GM18505 (cell line): ENCODE measurements at regions not wholly inside any gene's neighbourhood (a gene's known extent, or its start where the extent isn't known, plus 50 kb on each side); places are given as distances from the start of the nearest gene placed in this dataset.
"Not testable (repeated sequence)": the region's sequence is repeated elsewhere in the genome, so short reads cannot be mapped to it uniquely, and the experiment has no call there.

ENCODE experiments used
- ATAC-seq: cut with Tn5 transposase; IDR thresholded peaks from one replicate; pipeline ENCODE4 v1.9.1; 2021; ENCODE audit not compliant: unreplicated experiment
- POLR2A ChIP-seq: IDR thresholded peaks from 4 replicates; pipeline ENCODE4 v1.6.1; 2011; ENCODE audit warnings: borderline replicate concordance; ENCODE audit not compliant: insufficient read depth, insufficient read length; ENCODE audit errors: extremely low read depth

GRCh38 chrX:4560192-4560591 is 846.7 kb upstream of the PRKX start:
- TF ChIP-seq POLR2A = no peak

GRCh38 chrX:4550018-4550417 is 836.6 kb upstream of the PRKX start:
- no peak for TF ChIP-seq POLR2A
- no peak for ATAC-seq

More at GRCh38 chrX:4560192-4560591, 846.7 kb upstream of the PRKX start:
- no peak for ATAC-seq

- TF ChIP-seq POLR2A = no peak
- ATAC-seq = peak; percentile 75
These were observed 833.9 kb upstream of the PRKX start for GRCh38 chrX:4547213-4547836.

- not testable (repeated sequence) for ATAC-seq
These were observed 832.7 kb upstream of the PRKX start for GRCh38 chrX:4546178-4546577.

DNA sequence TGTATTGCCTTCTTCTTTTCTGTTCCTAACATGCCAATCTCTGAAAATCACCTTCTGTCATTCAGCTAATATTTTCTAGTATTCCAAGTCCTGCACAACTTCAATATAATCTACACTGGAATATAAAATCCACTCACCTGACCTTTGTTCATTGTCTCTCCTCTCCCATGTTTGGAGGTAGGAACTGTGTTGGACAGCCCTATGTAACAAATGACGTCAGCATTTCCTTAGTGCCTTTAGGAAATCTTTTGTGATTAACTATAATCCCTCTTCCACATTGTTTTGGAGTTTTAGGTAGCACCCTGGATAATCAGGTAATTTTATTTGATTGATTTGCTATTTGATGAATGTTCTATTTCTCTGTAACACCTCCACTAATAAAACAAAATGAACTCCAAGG is 814.8 kb upstream of the PRKX start:
- no peak for TF ChIP-seq POLR2A
- ATAC-seq = no peak

GRCh38 chrX:4485912-4486311 is 772.5 kb upstream of the PRKX start:
- no peak for TF ChIP-seq POLR2A
- no peak for ATAC-seq

DNA sequence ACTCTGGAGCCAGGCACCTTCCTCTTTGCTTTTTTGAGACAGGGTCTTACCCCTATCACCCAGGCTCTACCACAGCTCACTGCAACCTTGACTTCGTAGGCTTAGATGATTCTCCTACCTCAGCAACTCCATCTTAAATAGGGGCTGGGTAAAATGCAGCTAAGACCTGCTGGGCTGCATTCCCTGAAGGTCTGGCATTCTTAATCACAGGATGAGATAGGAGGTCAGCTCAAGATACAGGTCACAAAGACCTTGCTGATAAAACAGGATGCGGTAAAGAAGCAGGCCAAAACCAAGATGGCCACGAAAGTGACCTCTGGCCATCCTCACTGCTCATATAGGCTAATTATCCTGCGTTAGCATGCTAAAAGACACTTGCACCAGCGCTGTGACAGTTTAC is 770.8 kb upstream of the PRKX start:
- no peak for ATAC-seq
- TF ChIP-seq POLR2A = no peak

- ATAC-seq = no peak
- no peak for TF ChIP-seq POLR2A
These were observed 738.1 kb upstream of the PRKX start for GRCh38 chrX:4451591-4451990.

DNA sequence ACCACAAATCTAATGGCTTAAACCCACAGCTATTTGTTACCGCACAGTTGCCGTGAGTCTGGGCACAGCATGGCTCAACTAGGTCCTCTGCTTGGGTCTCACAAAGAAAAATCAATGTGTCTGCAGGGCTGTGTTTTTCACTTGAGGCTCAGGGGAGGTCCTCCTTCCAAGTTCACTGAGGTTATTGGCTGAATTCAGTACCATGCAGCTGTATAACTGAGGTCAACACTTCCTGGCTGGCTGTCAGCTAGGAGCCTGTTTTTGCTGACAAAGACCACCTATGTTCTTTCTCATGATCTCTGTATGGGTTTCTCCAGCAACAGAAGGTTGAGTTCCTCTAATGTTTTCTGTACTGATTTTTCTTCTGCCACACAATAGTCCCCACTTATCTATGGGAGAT is 736.7 kb upstream of the PRKX start:
- no peak for TF ChIP-seq POLR2A
- no peak for ATAC-seq

- TF ChIP-seq POLR2A = no peak
- ATAC-seq = no peak
These were observed 722.5 kb upstream of the PRKX start for GRCh38 chrX:4435905-4436304.

DNA sequence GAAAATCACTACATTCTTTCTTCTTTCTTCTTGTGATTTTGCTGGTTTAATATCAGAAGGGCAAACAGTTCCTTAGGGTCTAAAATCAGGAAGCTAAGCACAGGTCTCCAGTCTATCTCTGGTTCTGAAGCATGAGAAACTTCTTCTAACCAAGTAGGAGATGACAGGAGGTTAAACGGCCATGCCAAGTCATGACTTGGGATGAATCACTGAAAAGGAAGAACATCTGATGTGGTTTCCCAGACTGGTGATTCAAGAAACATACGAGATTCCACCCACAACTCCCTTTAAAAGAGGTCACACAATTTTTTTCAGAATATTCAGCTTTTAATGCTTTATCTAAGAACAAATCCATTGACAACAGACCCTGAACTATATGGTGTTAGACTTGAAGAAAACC is 684.0 kb upstream of the PRKX start:
- no peak for ATAC-seq
- no peak for TF ChIP-seq POLR2A

- no peak for TF ChIP-seq POLR2A
- ATAC-seq = no peak
These were observed 668.8 kb upstream of the PRKX start for GRCh38 chrX:4382273-4382672.

DNA sequence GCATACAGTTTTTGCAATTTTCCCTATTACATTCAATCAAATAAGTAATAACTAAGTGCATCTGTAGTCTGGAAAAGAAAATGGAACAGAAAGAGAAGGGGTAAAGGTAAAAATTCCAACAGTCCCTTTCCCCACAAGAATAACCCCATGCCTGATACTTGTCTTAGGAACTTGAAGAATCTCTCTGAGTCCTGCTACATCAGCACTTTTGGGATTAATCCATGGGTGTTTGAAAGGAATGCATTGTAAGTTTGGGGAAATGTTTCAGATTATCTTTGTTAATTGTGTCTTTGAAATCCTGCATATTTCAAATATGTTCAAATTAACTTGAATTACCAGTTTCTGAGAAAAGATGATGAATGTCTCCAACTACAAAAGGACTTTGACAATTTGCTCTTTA is 667.3 kb upstream of the PRKX start:
- ATAC-seq = no peak
- TF ChIP-seq POLR2A = no peak

DNA sequence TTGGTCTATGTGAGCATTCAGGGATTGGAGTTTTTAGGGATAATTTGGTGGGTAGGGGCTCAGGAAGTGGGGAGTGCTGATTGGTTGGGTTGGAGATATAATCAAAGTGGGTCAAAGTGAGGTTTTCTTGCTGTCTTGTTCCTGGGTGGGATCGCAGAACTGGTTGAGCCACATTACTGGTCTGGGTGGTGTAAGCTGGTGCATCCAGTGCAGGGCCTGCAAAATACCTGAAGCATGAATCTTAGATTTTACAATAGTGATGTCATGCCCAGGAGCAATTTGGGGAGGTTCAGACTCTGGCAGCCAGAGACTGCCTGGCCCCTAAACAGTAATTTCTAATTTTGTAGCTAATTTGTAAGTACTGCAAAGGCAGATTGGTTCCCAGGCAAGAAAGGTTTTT is 665.6 kb upstream of the PRKX start:
- no peak for ATAC-seq
- no peak for TF ChIP-seq POLR2A

DNA sequence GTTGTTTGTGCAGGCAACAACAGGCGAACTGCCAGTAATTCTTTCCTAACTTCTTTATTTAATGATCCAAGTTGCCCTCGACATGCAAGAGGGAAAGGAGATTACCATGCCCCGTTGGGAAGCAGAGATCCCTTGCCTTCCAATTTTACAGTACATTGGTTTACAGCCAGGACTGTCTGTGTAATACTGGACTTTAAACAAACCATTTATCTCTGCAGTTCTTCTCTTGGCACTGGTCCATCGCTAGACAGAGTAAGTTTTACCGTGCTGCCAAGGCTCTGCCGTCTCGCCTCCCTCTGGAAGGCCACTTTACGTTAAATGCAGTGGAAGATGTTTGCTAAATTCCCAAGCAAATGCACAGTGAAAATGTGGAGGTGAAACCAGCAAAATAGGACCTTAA is 660.3 kb upstream of the PRKX start:
- TF ChIP-seq POLR2A = no peak
- no peak for ATAC-seq

DNA sequence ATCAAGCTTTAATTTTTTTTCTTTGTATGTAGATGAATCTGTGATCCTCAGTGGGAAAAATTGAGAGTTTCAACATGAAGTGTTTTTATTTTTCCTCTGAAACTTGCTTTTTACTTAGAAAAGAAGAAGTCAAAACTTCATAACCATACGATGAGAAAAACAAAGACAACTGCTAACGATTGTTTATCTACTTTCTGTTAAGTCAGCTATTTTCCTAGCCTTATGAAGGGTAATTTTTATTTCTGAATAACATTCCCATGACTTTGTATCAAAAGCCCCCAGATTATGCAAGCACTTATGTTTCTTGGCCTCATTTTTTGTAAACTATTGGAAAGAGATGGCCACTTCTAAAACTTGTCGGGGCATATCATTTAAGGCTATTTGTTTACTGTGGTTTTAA is 645.1 kb upstream of the PRKX start:
- TF ChIP-seq POLR2A = no peak

DNA sequence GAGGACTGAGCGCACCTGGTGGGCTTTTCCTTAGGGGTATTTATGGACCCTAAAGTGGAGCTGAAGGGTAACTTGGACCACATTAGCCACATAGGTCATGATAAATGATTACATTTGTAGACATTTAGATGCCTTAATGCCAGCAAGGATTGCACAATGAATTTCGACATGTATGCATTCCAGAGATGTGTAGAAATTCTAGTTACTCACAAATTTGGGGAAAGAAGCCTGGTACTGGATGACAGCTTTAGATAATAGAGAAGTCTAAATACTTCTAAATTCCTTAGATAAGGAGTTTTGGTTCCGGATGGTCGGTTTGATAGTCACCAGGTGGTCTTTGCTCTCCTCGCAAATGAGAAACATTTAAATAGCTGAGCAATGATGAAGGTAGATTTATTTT is 609.5 kb upstream of the PRKX start:
- no peak for TF ChIP-seq POLR2A
- ATAC-seq = no peak

More for the DNA sequence above, 645.1 kb upstream of the PRKX start:
- ATAC-seq = no peak
